ENCODE measurements at regions not wholly inside any gene's neighbourhood (a gene's known extent, or its start where the extent isn't known, plus 50 kb on each side); places are given as distances from the start of the nearest gene placed in this dataset.

GRCh38 chr3:76698136-76698706 is 341.7 kb upstream of the ROBO2 start:
- Histone ChIP-seq H3K9ac (ENCODE audit: insufficient read depth in 1 of 2, low read depth in 2 of 2, low read length in 2 of 2) (no peak overlapping the region), H3K9me3 (replicated peaks; ENCODE audit: control insufficient read depth, insufficient read depth, low read depth, low read length) (no peaks in the 10 kb centered on the region), H2AFZ (ENCODE audit: low read depth, low read length) (no peak overlapping the region), H3K27me3 (ENCODE audit: control insufficient read depth in 2 of 2, insufficient read depth in 2 of 2, low read length in 2 of 2) (no peaks in the 10 kb centered on the region), H3K27ac (ENCODE audit: extremely low read depth, low read depth, low read length) (no peak overlapping the region), H3K79me2 (ENCODE audit: control insufficient read depth, insufficient read depth, low read length) (no peaks in the 10 kb centered on the region), H3K4me1 (replicated peaks in 1 of 2; ENCODE audit: control insufficient read depth in 2 of 2, insufficient read depth in 2 of 2, low read length in 2 of 2) (no peaks in the 10 kb centered on the region), H3K4me3 (no peak overlapping the region), H4K20me1 (replicated peaks; ENCODE audit: control insufficient read depth, insufficient read depth, low read length) (no peaks in the 10 kb centered on the region), H3K4me2 (ENCODE audit: insufficient read depth, low read length) (no peak overlapping the region), H3K36me3 (ENCODE audit: control insufficient read depth, insufficient read depth, low read length) (no peaks in the 10 kb centered on the region), H3K9me1 (ENCODE audit: control insufficient read depth, insufficient read depth, low read length) (no peaks in the 10 kb centered on the region)
- intact Hi-C loops (cut with micrococcal nuclease) = no loop called here
- 0% methylated on average over 7 of the region's 7 CpGs for WGBS (ENCODE audit: insufficient coverage, low coverage, missing lambda C conversion rate)
- DNase-seq (ENCODE audit: extremely low read depth in 1 of 4, low spot score in 3 of 4) (no peak), FAIRE-seq (no peak), ATAC-seq (no peak)
- BruUV-seq (replicated peaks) = no TSS peak
- ChIA-PET CTCF (ENCODE audit: low intra/inter-chr PET ratio) (no interaction called here), POLR2A (no interaction called here)
- in situ Hi-C loops (cut with MboI) = no loop called here
- no peak for TF ChIP-seq PBX2 (CRISPR knock-in tag; IDR thresholded peaks at IDR 0.05; ENCODE audit: low read depth)
- TF ChIP-seq PBX2 (tag; conservative IDR thresholded peaks at IDR 0.05; ENCODE audit: low read depth) = no peak
- no peak for TF ChIP-seq ZNF785 (CRISPR knock-in tag; IDR thresholded peaks at IDR 0.05)
- no peak for TF ChIP-seq ZBTB40 (IDR thresholded peaks at IDR 0.05)
- no peak for TF ChIP-seq ZBTB40 (CRISPR knock-in tag; IDR thresholded peaks at IDR 0.05)
- no peak for TF ChIP-seq POU5F1 (IDR thresholded peaks at IDR 0.05; ENCODE audit: borderline replicate concordance, low read depth, low read length, partially characterized antibody)
- TF ChIP-seq ZBTB7A (IDR thresholded peaks at IDR 0.05; ENCODE audit: borderline replicate concordance, control insufficient read depth, low read depth, low read length) = no peak

Measured in K562 (cell line).